NCI-H2029 (cell line): ENCODE measurements at regions not wholly inside any gene's neighbourhood (a gene's known extent, or its start where the extent isn't known, plus 50 kb on each side); places are given as distances from the start of the nearest gene placed in this dataset.
A peak's percentile ranks its signal among the peaks of the same experiment; 100 is the strongest.

ENCODE experiments used
- DNase-seq: peaks from one replicate; lab custom pipeline; 2025; lab: John Stamatoyannopoulos, UW

GRCh38 chr18:51580580-51580979 lies 383.1 kb upstream of the MEX3C start:
- DNase-seq: no peak

GRCh38 chr18:51582551-51582950 lies 385.1 kb upstream of the MEX3C start:
- DNase-seq: no peak

GRCh38 chr18:51588616-51589015 lies 391.1 kb upstream of the MEX3C start:
- DNase-seq: no peak

GRCh38 chr18:51593931-51594330 lies 396.4 kb upstream of the MEX3C start:
- DNase-seq: no peak

- no peak for DNase-seq
Observed at GRCh38 chr18:51603111-51603510, 405.6 kb upstream of the MEX3C start.

- DNase-seq: no peak
Observed at GRCh38 chr18:51603551-51603950, 406.1 kb upstream of the MEX3C start.

GRCh38 chr18:51610481-51610880 lies 413.0 kb upstream of the MEX3C start:
- no peak for DNase-seq

GRCh38 chr18:51611326-51611725 lies 413.8 kb upstream of the MEX3C start:
- no peak for DNase-seq

- no peak for DNase-seq
Observed at GRCh38 chr18:51614033-51614432, 416.6 kb upstream of the MEX3C start.

- DNase-seq: no peak
Observed at GRCh38 chr18:51614967-51615571, 417.6 kb upstream of the MEX3C start.

GRCh38 chr18:51617167-51617566 lies 419.7 kb upstream of the MEX3C start:
- no peak for DNase-seq

GRCh38 chr18:51617572-51618260 lies 420.2 kb upstream of the MEX3C start:
- no peak for DNase-seq

- DNase-seq: no peak
Observed at GRCh38 chr18:51619283-51619682, 421.8 kb upstream of the MEX3C start.

- peak; percentile 1 for DNase-seq
Observed at GRCh38 chr18:51621113-51621863, 423.8 kb upstream of the MEX3C start.

GRCh38 chr18:51621864-51622160 lies 424.3 kb upstream of the MEX3C start:
- DNase-seq: no peak

GRCh38 chr18:51622702-51623101 lies 425.2 kb upstream of the MEX3C start:
- DNase-seq: no peak

GRCh38 chr18:51623653-51624052 lies 426.2 kb upstream of the MEX3C start:
- no peak for DNase-seq

GRCh38 chr18:51630706-51631105 lies 433.2 kb upstream of the MEX3C start:
- no peak for DNase-seq

- no peak for DNase-seq
Observed at GRCh38 chr18:51637881-51638280, 440.4 kb upstream of the MEX3C start.

- DNase-seq: no peak
Observed at GRCh38 chr18:51639541-51639940, 442.1 kb upstream of the MEX3C start.

GRCh38 chr18:51643483-51643882 lies 446.0 kb upstream of the MEX3C start:
- no peak for DNase-seq

GRCh38 chr18:51645607-51646006 lies 448.1 kb upstream of the MEX3C start:
- DNase-seq: no peak

- no peak for DNase-seq
Observed at GRCh38 chr18:51647346-51647745, 449.9 kb upstream of the MEX3C start.

GRCh38 chr18:51647942-51648341 lies 450.5 kb upstream of the MEX3C start:
- DNase-seq: no peak
